22Rv1 (cell line): ENCODE measurements at regions not wholly inside any gene's neighbourhood (a gene's known extent, or its start where the extent isn't known, plus 50 kb on each side); places are given as distances from the start of the nearest gene placed in this dataset.

Experiments used
- CTCF ChIP-seq: fragments of 450-650 bp; IDR thresholded peaks from 2 replicates; pipeline ENCODE4 v1.5.1; 2017; ENCODE audit warnings: mild to moderate bottlenecking
- ZFX ChIP-seq: fragments of 450-650 bp; IDR thresholded peaks from 2 replicates; pipeline ENCODE4 v1.6.1; 2017; ENCODE audit warnings: antibody characterized with exemption, borderline replicate concordance

- no peak for TF ChIP-seq CTCF
- TF ChIP-seq ZFX = no peak
These were observed 175.4 kb downstream of the SUCNR1 start for GRCh38 chr3:152048831-152049230.
